NCI-H1092 treated with DMSO at 0.1 percent for 48 hours (cell line): ENCODE measurements at regions not wholly inside any gene's neighbourhood (a gene's known extent, or its start where the extent isn't known, plus 50 kb on each side); places are given as distances from the start of the nearest gene placed in this dataset.
"Not testable (repeated sequence)": the region's sequence is repeated elsewhere in the genome, so short reads cannot be mapped to it uniquely, and the experiment has no call there.

Experiments
- DNase-seq: peaks from one replicate; lab custom pipeline; 2025; lab: John Stamatoyannopoulos, UW

- no peak for DNase-seq
These were observed 512.1 kb upstream of the CNTN3 start for GRCh38 chr3:75126556-75126955.

DNA sequence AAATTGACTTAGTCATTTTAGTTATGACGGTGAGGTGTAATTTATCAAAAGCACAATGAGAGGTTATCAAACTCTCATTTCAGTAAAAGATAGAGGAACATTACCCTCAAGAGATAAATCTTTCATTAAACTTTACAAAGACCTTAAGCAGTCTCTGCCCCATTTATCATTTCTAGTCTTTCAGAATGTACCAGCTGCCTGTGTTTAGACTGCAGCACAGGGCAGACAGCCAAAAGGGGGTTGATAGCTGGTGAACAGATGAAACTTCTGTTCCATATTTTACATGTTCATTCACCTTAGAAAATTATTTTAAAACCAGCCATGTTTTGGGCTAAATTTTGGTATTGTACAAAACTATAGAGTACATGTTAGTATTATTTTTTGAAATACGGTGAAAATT is 514.6 kb upstream of the CNTN3 start:
- DNase-seq = peak; percentile 23

GRCh38 chr3:75136100-75136897 is 521.8 kb upstream of the CNTN3 start:
- no peak for DNase-seq

GRCh38 chr3:75138345-75138744 is 523.9 kb upstream of the CNTN3 start:
- no peak for DNase-seq

DNA sequence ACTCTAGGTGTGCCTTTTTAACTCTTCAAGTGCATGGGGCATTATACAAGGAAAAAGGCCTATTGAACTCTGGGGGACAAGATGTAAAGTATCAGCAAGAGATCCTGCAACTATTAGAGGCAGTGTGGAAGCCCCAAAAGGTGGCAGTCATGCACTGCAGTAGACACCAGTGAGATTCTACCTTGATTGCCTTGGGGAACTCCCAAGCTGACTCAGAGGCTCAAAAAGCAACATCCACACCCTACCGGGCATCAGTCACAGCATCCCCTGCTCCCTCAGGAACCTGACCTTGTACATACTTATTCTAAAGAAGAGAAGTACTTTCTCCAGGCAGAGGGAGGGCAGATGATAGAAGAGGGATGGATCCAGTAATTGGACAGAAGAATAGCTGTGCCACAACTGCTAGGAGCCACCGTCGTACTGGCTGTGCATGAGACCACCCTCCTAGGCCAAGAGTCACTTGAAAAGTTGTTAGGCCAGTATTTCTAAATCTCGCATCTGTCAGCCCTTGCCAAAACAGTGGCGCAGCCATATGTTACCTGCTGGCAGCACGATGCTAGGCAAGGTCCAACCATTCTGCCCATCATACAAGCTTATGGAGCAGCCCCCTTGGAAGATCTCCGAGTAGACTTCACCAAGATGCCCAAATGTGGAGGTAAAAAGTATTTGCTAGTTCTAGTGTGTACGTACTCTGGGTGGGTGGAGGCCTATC is 523.1 kb upstream of the FRG2C start:
- no peak for DNase-seq

- DNase-seq = no peak
These were observed 519.7 kb upstream of the FRG2C start for GRCh38 chr3:75144406-75144805.

DNA sequence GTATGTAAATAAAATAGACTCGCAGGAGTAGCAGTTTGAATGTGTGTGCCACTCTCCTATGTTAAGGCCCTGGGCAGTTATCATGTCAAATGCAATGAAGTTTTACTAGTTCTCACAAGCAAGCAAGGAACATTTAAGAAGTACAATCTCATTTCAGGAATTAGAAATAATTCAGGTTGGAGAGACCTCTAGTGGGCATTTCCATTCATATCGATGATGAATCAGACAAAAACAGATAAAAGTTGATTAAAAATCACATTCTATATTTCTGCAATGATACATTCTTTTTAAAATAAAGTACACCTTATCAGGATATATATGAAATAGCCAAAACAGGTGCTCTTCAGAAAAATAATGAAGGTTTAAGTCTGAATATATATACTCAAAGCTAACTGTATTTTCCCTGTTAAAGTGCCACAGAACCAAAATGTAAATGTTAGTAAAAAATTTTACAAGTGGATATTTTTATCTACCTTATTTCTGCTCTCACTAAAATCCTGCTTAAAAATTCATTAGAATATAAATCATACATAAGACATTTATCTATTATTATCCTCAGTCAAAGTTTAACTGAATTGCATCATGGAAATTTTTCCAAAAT is 492.4 kb upstream of the FRG2C start:
- DNase-seq = peak; percentile 7

DNA sequence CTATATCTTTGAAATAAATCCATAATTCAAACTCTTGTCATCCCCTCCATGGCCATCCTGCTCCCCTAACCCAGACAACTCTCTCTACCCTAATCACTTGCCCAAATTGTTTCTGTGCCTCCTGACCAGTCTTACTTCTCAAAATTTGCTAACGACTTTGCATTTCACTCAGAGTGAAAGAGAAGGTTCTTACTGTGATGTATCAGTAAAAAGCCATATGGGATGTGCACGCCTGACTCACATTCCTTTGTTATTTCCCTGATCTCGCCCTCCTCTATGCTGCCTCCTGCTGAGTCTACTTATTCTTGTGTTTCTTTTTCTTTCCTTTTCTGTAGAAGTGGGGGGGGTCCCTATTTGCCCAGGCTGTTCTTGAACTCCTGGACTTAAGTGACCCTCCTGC is 487.2 kb upstream of the FRG2C start:
- no peak for DNase-seq

DNA sequence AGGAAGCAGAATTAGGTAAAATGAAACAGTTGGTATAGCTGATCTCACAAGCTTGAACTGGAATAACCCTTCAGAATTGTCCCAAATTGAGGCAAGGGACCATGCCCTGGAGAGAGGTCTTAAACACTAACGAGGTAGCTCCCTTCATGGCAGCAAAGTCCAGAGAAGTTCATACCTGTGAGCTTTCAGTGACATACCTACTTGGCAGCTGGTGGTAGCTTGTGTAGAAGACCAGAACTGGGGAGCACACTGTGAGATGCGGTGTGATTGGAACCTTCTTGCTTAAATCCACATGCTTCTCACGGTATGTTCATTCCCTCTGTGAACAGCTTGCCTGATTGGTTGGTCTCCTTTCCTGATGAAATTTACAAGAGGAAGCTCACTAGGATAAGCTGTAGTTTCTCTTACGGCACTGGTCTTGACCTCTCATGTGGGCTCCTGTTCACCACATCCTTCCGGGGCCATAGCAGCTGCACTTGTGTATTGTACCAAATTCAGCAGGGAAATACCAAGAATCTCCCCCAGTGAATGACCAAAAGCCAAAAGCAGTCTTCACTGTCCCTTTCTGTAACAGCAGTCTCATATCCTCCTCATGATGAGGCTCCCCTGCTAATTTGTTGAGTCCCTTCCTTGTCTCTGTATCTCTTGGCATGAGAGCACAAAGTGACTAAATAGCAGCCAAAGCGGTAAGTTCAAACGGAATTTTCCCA is 483.7 kb upstream of the FRG2C start:
- no peak for DNase-seq

- DNase-seq = no peak
These were observed 483.2 kb upstream of the FRG2C start for GRCh38 chr3:75180945-75181298.

- DNase-seq = no peak
These were observed 475.2 kb upstream of the FRG2C start for GRCh38 chr3:75188962-75189361.

DNA sequence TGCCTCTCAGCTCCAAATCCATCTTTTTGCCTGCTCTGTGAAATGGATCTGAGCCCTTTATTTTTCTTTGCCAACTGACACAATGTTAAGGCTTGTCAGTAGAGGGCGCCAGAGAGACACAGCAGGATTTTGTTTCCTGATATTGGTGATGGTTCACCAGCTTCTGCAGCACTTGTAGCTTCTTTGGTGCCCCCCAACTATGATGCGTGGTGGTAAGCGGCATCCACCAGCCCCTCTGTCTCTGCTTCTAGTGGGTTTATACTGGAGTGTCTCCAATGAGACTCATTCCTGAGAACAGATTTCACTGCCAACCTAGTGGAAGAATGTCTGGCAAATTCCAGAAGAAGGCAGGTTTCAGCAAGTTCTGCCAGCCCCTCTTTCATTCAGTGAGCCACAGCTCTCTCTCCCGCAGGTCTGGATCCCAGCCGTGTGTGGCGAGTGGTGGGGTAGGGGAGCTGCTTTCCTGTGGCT is 471.9 kb upstream of the FRG2C start:
- DNase-seq = no peak

- no peak for DNase-seq
These were observed 470.3 kb upstream of the FRG2C start for GRCh38 chr3:75193797-75194196.

GRCh38 chr3:75214332-75214731 is 449.8 kb upstream of the FRG2C start:
- DNase-seq = not testable (repeated sequence)

GRCh38 chr3:75218577-75218976 is 445.6 kb upstream of the FRG2C start:
- DNase-seq = no peak

DNA sequence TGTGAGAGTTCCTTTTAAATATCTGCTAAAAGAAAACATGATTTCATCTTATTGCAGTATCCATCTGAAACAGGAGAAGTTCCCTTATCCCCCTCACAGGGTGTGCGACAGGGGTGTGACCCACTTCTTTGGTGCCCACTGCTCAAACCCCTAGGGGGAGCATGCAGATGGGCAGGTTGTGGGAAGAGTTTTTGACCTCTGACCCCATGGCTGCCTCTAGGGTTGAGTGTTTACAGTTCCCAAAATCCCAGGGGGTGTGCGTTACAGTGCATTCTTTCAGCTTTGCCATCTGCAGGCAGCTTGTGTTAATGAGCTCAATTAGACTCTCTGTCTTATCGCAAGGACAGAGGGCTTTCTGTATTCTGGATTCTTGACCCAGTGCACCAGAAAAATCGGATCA is 443.2 kb upstream of the FRG2C start:
- DNase-seq = no peak

GRCh38 chr3:75224412-75224811 is 439.7 kb upstream of the FRG2C start:
- DNase-seq = no peak

GRCh38 chr3:75232216-75232615 is 431.9 kb upstream of the FRG2C start:
- no peak for DNase-seq

DNA sequence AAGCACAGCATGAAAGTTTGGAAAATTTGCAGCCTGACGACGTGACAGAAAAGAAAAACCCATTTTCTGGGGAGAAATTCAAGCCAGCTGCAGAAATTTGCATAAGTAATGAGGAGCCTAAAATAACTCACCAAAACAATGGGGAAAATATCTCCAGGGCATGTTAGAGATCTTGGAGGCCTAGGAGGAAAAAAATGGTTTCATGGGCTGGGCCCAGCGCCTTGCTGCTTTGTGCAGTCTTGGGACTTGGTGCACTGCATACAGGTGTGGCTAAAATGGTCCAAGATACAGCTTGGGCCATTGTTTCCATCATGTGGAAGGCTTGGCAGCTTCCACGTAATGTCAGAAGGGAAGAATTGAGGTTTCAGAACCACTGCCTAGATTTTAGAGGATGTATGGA is 428.5 kb upstream of the FRG2C start:
- no peak for DNase-seq

DNA sequence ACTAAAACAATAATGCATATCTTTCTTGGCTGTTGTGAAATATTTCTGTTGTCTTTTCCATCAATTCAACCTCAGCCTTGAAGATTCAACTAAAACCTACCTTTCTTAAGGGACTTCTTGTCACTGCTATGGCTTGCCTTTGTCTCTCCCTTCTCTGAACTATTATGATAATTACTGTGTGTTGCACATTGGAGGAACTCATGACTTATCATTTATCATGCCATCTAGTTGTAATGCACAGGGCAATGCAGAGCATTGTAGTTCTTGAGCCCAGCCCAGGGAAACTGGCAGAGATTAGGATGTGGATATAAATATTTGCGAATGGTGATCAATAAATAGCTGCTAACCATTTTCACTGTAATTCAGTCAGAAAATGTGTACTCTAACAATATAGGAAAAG is 427.1 kb upstream of the FRG2C start:
- no peak for DNase-seq

DNA sequence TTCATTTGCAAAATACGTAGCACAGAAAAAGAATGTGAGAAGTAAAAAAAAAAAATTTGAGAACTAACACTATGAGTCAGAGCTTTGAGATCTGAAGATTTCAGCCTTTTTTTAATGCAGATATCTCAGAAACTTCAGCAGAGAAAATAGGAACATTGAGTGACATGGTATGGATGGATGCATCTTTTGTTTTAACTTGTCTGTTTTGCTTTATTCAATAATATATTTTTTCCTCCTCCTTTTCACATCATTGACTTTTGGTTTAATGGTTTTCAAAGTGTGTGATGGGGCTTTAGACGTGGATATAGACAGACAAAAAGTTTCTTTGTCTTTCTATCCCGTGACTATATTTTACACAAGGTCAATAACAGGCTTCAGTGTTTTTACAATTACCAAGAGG is 426.7 kb upstream of the FRG2C start:
- DNase-seq = no peak

GRCh38 chr3:75241226-75241962 is 422.7 kb upstream of the FRG2C start:
- DNase-seq = not testable (repeated sequence)
